Fibroblast of lung (primary cell): ENCODE measurements at regions not wholly inside any gene's neighbourhood (a gene's known extent, or its start where the extent isn't known, plus 50 kb on each side); places are given as distances from the start of the nearest gene placed in this dataset.

ENCODE experiments used
- DNase-seq, 2 donors: peaks; one replicate each; pipeline versions ENCODE4 v3.0.0 to v3.0.0-alpha.2; 2010; ENCODE audit warnings: low read depth in 2 of 2
- H2AFZ ChIP-seq: 2 replicates; pipeline ENCODE4 v1.5.1; 2012; ENCODE audit warnings: low read length, control low read depth, inconsistent platforms
- H3K27ac ChIP-seq: 2 replicates; pipeline ENCODE4 v1.5.1; 2011; ENCODE audit warnings: low read length, control low read depth; ENCODE audit not compliant: insufficient read depth
- H3K27me3 ChIP-seq: 2 replicates; pipeline ENCODE4 v1.5.1; 2011; ENCODE audit warnings: mild to moderate bottlenecking, low read length; ENCODE audit not compliant: control insufficient read depth, insufficient read depth
- H3K36me3 ChIP-seq: 2 replicates; pipeline ENCODE4 v1.5.1; 2011; ENCODE audit warnings: low read length; ENCODE audit not compliant: control insufficient read depth, insufficient read depth
- H3K4me1 ChIP-seq: 2 replicates; pipeline ENCODE4 v1.5.1; 2011; ENCODE audit warnings: low read length; ENCODE audit not compliant: control insufficient read depth, insufficient read depth; ENCODE audit errors: extremely low read depth
- H3K4me2 ChIP-seq: 2 replicates; pipeline ENCODE4 v1.5.1; 2011; ENCODE audit warnings: low read length, control low read depth; ENCODE audit not compliant: insufficient read depth; ENCODE audit errors: extremely low read depth
- H3K4me3 ChIP-seq, 4 experiments: fragments of 200-600 bp in 1 of 4; sonication (generic) in 1 of 4; replicated peaks in 1 of 4; 2 replicates each; pipeline ENCODE4 v1.5.1; 2011 to 2016; ENCODE audit warnings: low read length in 4 of 4, low read depth in 3 of 4, mild to moderate bottlenecking in 3 of 4, control low read depth in 2 of 4, inconsistent platforms in 1 of 4, mixed read lengths in 1 of 4; ENCODE audit not compliant: insufficient read depth in 1 of 4; ENCODE audit errors: control extremely low read depth in 1 of 4
- H3K79me2 ChIP-seq: 2 replicates; pipeline ENCODE4 v1.5.1; 2012; ENCODE audit warnings: mild to moderate bottlenecking, low read length, inconsistent platforms; ENCODE audit not compliant: control insufficient read depth, insufficient read depth
- H3K9ac ChIP-seq: 2 replicates; pipeline ENCODE4 v1.5.1; 2011; ENCODE audit warnings: mild to moderate bottlenecking, low read length, control low read depth; ENCODE audit not compliant: insufficient read depth
- H3K9me3 ChIP-seq: 2 replicates; pipeline ENCODE4 v1.5.1; 2012; ENCODE audit warnings: low read depth, low read length; ENCODE audit not compliant: control insufficient read depth, insufficient read depth
- H4K20me1 ChIP-seq: 2 replicates; pipeline ENCODE4 v1.5.1; 2011; ENCODE audit warnings: low read length; ENCODE audit not compliant: control insufficient read depth, insufficient read depth; ENCODE audit errors: extremely low read depth
- EZH2 ChIP-seq: IDR thresholded peaks from 2 replicates; pipeline ENCODE4 v1.5.1; 2012; ENCODE audit warnings: low read length, control low read depth, mild to moderate bottlenecking; ENCODE audit errors: missing control alignments
- TF ChIP-seq, protein P1 (sequence below), 2 donors: IDR thresholded peaks in 1 of 2; conservative IDR thresholded peaks in 1 of 2; 1 replicate in 1 of 2; 2 replicates in 1 of 2; pipeline ENCODE4 v1.5.1; 2011 to 2012; ENCODE audit warnings: low read length in 2 of 2, control low read depth in 1 of 2, inconsistent platforms in 1 of 2, low read depth in 1 of 2, mild to moderate bottlenecking in 1 of 2

DNA sequence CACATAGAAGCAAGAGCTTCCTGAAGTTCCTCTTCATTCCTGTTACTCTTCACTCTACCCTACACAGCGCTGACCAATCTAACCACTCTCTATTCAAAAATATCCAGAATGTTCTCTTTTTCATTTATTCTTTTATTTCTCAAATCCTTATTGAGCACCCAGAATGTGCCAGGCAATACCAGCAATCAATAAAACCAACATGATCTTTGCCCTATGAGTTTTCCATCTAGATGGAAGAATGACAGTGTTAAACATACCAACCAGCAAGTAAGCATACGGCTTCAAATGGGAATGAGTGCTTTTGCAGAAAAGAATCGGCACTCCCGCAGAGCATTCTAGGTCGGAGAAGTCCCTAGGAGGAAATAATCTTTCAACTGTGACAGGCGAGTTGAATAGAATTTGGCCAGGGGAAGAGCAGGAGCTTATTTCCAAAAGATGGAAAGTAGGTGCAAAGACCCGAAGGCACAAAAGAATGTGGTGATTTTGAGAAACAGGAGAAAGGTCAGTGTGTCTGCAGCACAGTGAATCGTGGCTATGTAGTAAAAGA lies 217.8 kb upstream of the MEIS1 start:
- TF ChIP-seq, protein P1, sequence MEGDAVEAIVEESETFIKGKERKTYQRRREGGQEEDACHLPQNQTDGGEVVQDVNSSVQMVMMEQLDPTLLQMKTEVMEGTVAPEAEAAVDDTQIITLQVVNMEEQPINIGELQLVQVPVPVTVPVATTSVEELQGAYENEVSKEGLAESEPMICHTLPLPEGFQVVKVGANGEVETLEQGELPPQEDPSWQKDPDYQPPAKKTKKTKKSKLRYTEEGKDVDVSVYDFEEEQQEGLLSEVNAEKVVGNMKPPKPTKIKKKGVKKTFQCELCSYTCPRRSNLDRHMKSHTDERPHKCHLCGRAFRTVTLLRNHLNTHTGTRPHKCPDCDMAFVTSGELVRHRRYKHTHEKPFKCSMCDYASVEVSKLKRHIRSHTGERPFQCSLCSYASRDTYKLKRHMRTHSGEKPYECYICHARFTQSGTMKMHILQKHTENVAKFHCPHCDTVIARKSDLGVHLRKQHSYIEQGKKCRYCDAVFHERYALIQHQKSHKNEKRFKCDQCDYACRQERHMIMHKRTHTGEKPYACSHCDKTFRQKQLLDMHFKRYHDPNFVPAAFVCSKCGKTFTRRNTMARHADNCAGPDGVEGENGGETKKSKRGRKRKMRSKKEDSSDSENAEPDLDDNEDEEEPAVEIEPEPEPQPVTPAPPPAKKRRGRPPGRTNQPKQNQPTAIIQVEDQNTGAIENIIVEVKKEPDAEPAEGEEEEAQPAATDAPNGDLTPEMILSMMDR (conservative IDR thresholded peaks at IDR 0.05 in 1 of 2, IDR thresholded peaks at IDR 0.05 in 1 of 2; ENCODE audit: low read depth in 1 of 2, low read length in 2 of 2), result no peak
- no peak for TF ChIP-seq EZH2
- H3K9ac ChIP-seq, result no peak overlapping the region
- H2AFZ ChIP-seq, result no peak overlapping the region
- H3K27me3 ChIP-seq, result no peaks in the 10 kb centered on the region
- no peak overlapping the region for H3K4me2 ChIP-seq
- no peaks in the 10 kb centered on the region for H3K36me3 ChIP-seq
- H3K4me1 ChIP-seq, result no peaks in the 10 kb centered on the region
- H3K9me3 ChIP-seq, result no peaks in the 10 kb centered on the region
- H3K4me3 ChIP-seq, result no peak overlapping the region
- no peaks in the 10 kb centered on the region for H4K20me1 ChIP-seq
- no peaks in the 10 kb centered on the region for H3K79me2 ChIP-seq
- no peak overlapping the region for H3K27ac ChIP-seq
- DNase-seq, result no peak

GRCh38 chr2:66212749-66213148 lies 222.2 kb upstream of the MEIS1 start:
- Histone ChIP-seq H3K9ac (no peak overlapping the region), H3K27me3 (no peaks in the 10 kb centered on the region), H4K20me1 (no peaks in the 10 kb centered on the region), H3K9me3 (no peaks in the 10 kb centered on the region), H2AFZ (no peak overlapping the region), H3K79me2 (no peaks in the 10 kb centered on the region), H3K4me1 (no peaks in the 10 kb centered on the region), H3K36me3 (no peaks in the 10 kb centered on the region), H3K4me2 (no peak overlapping the region), H3K4me3 (no peak overlapping the region), H3K27ac (no peak overlapping the region)
- TF ChIP-seq, protein P1 (conservative IDR thresholded peaks at IDR 0.05 in 1 of 2, IDR thresholded peaks at IDR 0.05 in 1 of 2; ENCODE audit: low read depth in 1 of 2, low read length in 2 of 2), result no peak
- no peak for TF ChIP-seq EZH2
- DNase-seq, result no peak

- Histone ChIP-seq H3K4me1 (no peaks in the 10 kb centered on the region), H3K4me2 (no peak overlapping the region), H3K9me3 (no peaks in the 10 kb centered on the region), H3K9ac (no peak overlapping the region), H3K27ac (no peak overlapping the region), H2AFZ (no peak overlapping the region), H3K36me3 (no peaks in the 10 kb centered on the region), H3K79me2 (no peaks in the 10 kb centered on the region), H3K4me3 (no peak overlapping the region), H3K27me3 (no peaks in the 10 kb centered on the region), H4K20me1 (no peaks in the 10 kb centered on the region)
- no peak for DNase-seq
- no peak for TF ChIP-seq EZH2
These were observed 232.3 kb upstream of the MEIS1 start for GRCh38 chr2:66202586-66202985.
